Dermis microvascular lymphatic vessel endothelial cell (primary cell): ENCODE measurements at regions not wholly inside any gene's neighbourhood (a gene's known extent, or its start where the extent isn't known, plus 50 kb on each side); places are given as distances from the start of the nearest gene placed in this dataset.
A peak's percentile ranks its signal among the peaks of the same experiment; 100 is the strongest.

Source experiments
- DNase-seq, 2 donors: peaks; one replicate each; pipeline versions ENCODE4 v3.0.0 to v3.0.0-alpha.2; 2010; ENCODE audit warnings: low read depth in 2 of 2

- no peak for DNase-seq
Observed at GRCh38 chr2:9772035-9772998, 71.0 kb upstream of the TAF1B start.

- no peak for DNase-seq
Observed at GRCh38 chr2:9772999-9773902, 70.0 kb upstream of the TAF1B start.

GRCh38 chr2:9773903-9774239 is 69.4 kb upstream of the TAF1B start:
- DNase-seq, result no peak

- DNase-seq, result no peak
Observed at GRCh38 chr2:9774266-9774665, 69.0 kb upstream of the TAF1B start.

- no peak for DNase-seq
Observed at GRCh38 chr2:9775351-9775750, 67.9 kb upstream of the TAF1B start.

GRCh38 chr2:9775999-9776712 is 67.1 kb upstream of the TAF1B start:
- no peak for DNase-seq

- DNase-seq, result no peak
Observed at GRCh38 chr2:9777081-9777480, 66.2 kb upstream of the TAF1B start.

- DNase-seq, result peak in 1 of 2 donors; percentile 19
Observed at GRCh38 chr2:9778012-9778411, 65.3 kb upstream of the TAF1B start.

GRCh38 chr2:9778471-9779316 is 64.6 kb upstream of the TAF1B start:
- DNase-seq, result no peak

- no peak for DNase-seq
Observed at GRCh38 chr2:9779596-9780264, 63.5 kb upstream of the TAF1B start.

- no peak for DNase-seq
Observed at GRCh38 chr2:9780368-9781130, 62.7 kb upstream of the TAF1B start.

- DNase-seq, result no peak
Observed at GRCh38 chr2:9781252-9781651, 62.0 kb upstream of the TAF1B start.

- peak in 1 of 2 donors; percentile 31 for DNase-seq
Observed at GRCh38 chr2:9782197-9782719, 61.0 kb upstream of the TAF1B start.

GRCh38 chr2:9789371-9789770 is 53.9 kb upstream of the TAF1B start:
- no peak for DNase-seq

- no peak for DNase-seq
Observed at GRCh38 chr2:9790702-9791225, 52.5 kb upstream of the TAF1B start.

GRCh38 chr2:9791711-9792110 is 51.6 kb upstream of the TAF1B start:
- no peak for DNase-seq

GRCh38 chr2:9793156-9793917 is 49.9 kb upstream of the TAF1B start:
- no peak for DNase-seq
